ENCODE measurements at regions not wholly inside any gene's neighbourhood (a gene's known extent, or its start where the extent isn't known, plus 50 kb on each side); places are given as distances from the start of the nearest gene placed in this dataset.

- TF ChIP-seq HCFC1 (IDR thresholded peaks at IDR 0.05; ENCODE audit: low read length) (no peak), EGR1 (IDR thresholded peaks at IDR 0.05; ENCODE audit: borderline replicate concordance in 1 of 2, low read depth in 2 of 2, low read length in 2 of 2) (no peak), CTCF (IDR thresholded peaks at IDR 0.05 in 2 of 3, conservative IDR thresholded peaks at IDR 0.05 in 1 of 3; ENCODE audit: control insufficient read depth in 2 of 3, extremely low read depth in 1 of 3, insufficient read depth in 1 of 3, low read depth in 3 of 3, low read length in 3 of 3) (no peak), SKIL (IDR thresholded peaks at IDR 0.05; ENCODE audit: low read depth, poor library complexity, severe bottlenecking) (no peak), POLR2A (IDR thresholded peaks at IDR 0.05; ENCODE audit: low read depth, low read length) (no peak), REST (IDR thresholded peaks at IDR 0.05; ENCODE audit: low read depth, low read length) (no peak), MEF2A (IDR thresholded peaks at IDR 0.05; ENCODE audit: insufficient read depth, low read depth, low read length) (no peak), RFX5 (IDR thresholded peaks at IDR 0.05; ENCODE audit: low read depth, low read length) (no peak), SRF (IDR thresholded peaks at IDR 0.05; ENCODE audit: low read depth in 2 of 2, low read length in 2 of 2) (no peak), CBFB (IDR thresholded peaks at IDR 0.05; ENCODE audit: low read depth) (no peak), RAD51 (IDR thresholded peaks at IDR 0.05) (no peak), EZH2 (IDR thresholded peaks at IDR 0.05; ENCODE audit: borderline replicate concordance, control insufficient read depth, low read depth, low read length) (no peak)
Measured at GRCh38 chr4:179976777-179977176, 2266.4 kb upstream of the TENM3 start.

All from GM12878 (cell line).